A673 (cell line): ENCODE measurements at regions not wholly inside any gene's neighbourhood (a gene's known extent, or its start where the extent isn't known, plus 50 kb on each side); places are given as distances from the start of the nearest gene placed in this dataset.

ENCODE experiments used
- BruUV-seq: library from RNA; stranded (reverse); fragments of 400-500 nt; replicated peaks from 2 replicates; lab custom pipeline; 2021; lab: Mats Ljungman, UMichigan
- CTCF ChIA-PET: fragments of 300-600 bp; sonication (Branson Sonifier 250); formaldehyde crosslinking; loops from one replicate; lab custom pipeline; 2022; ENCODE audit warnings: antibody characterized with exemption; lab: Charles Lee
- POLR2A ChIA-PET: fragments of 300-600 bp; sonication (Branson Sonifier 250); formaldehyde crosslinking; loops from one replicate; lab custom pipeline; 2022; ENCODE audit warnings: antibody characterized with exemption; ENCODE audit not compliant: low non-redundant PET; lab: Charles Lee
- DNase-seq: peaks from one replicate; pipeline ENCODE4 v3.0.0-alpha.2; 2015; ENCODE audit warnings: low spot score
- H3K27ac ChIP-seq: fragments of 200-600 bp; sonication (generic); 2 replicates; pipeline ENCODE4 v1.5.1; 2016; ENCODE audit warnings: mixed run types, low read depth, mild to moderate bottlenecking, mixed read lengths, antibody characterized with exemption, low read length; ENCODE audit not compliant: poor library complexity, severe bottlenecking
- H3K27me3 ChIP-seq: fragments of 200-600 bp; sonication (generic); replicated peaks from 2 replicates; pipeline ENCODE4 v1.6.1; 2017; ENCODE audit warnings: mixed run types, low read depth, mild to moderate bottlenecking, mixed read lengths, antibody characterized with exemption, low read length; ENCODE audit not compliant: insufficient read depth, poor library complexity
- H3K36me3 ChIP-seq: fragments of 200-600 bp; sonication (generic); 2 replicates; pipeline ENCODE4 v1.6.1; 2016; ENCODE audit warnings: mixed run types, mild to moderate bottlenecking, mixed read lengths, antibody characterized with exemption, low read length; ENCODE audit not compliant: insufficient read depth, poor library complexity, severe bottlenecking
- H3K4me1 ChIP-seq: fragments of 200-600 bp; sonication (generic); 2 replicates; pipeline ENCODE4 v1.6.1; 2017; ENCODE audit warnings: mixed run types, mild to moderate bottlenecking, mixed read lengths, antibody characterized with exemption, low read length; ENCODE audit not compliant: insufficient read depth, poor library complexity, severe bottlenecking
- H3K4me3 ChIP-seq: fragments of 200-600 bp; sonication (generic); 2 replicates; pipeline ENCODE4 v1.5.1; 2016; ENCODE audit warnings: low read depth, mixed run types, mild to moderate bottlenecking, mixed read lengths, low read length; ENCODE audit not compliant: poor library complexity, severe bottlenecking
- H3K9me3 ChIP-seq: fragments of 200-600 bp; sonication (generic); 2 replicates; pipeline ENCODE4 v1.6.1; 2016; ENCODE audit warnings: mixed run types, low read depth, mild to moderate bottlenecking, mixed read lengths, antibody characterized with exemption, low read length; ENCODE audit not compliant: poor library complexity, severe bottlenecking
- EZH2 ChIP-seq: fragments of 200-600 bp; sonication (generic); IDR thresholded peaks from 2 replicates; pipeline ENCODE4 v1.6.1; 2017; ENCODE audit warnings: borderline replicate concordance, low read depth, mild to moderate bottlenecking, mixed read lengths, antibody characterized with exemption, low read length; ENCODE audit not compliant: poor library complexity, severe bottlenecking
- intact Hi-C: fragments of 100-400 bp; cut with micrococcal nuclease; formaldehyde crosslinking; loops from one replicate; pipeline ENCODE4 v1.10.0; 2022; ENCODE audit not compliant: unreplicated experiment
- TF ChIP-seq, protein P1 (sequence below): fragments of 300-800, 200-600 bp; sonication (generic); conservative IDR thresholded peaks from 2 replicates; pipeline ENCODE4 v1.5.1; 2017; ENCODE audit warnings: low read depth, mild to moderate bottlenecking, antibody characterized with exemption, low read length, moderate library complexity, mixed read lengths

DNA sequence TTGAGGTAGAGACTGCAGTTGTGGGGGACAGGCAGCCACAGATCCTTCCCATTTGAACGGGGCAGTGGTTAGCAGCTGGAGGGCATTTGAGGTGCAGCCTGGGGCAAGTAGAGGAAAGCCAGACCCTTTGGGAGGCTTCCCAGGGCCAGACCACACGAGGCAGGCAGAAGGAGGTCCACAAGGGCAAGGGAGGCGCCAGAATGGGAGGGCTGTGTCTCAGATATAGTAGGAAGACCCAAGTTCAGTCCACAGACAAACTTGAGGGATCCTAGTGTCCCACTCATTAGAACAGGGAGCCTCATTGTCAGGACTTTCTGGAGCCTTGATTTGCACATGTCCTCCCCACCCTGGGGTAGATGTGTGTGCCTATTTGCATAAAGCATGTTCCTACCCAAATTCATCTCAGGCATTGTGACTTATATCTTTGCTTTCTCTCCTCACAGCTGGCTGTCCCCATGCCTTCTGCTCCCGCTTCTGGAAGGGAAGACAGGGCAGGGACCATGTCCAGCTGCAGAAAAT is 166.0 kb downstream of the VEGFA start:
- no peaks in the 10 kb centered on the region for H3K36me3 ChIP-seq
- no peak overlapping the region for H3K4me3 ChIP-seq
- intact Hi-C loops: no loop called here
- ChIA-PET CTCF (no interaction called here), POLR2A (interaction anchor here (0.6 kb wide), 1 partner anchor 12 kb away, joined by 3 read pairs; no protein-coding TSS in a partner anchor)
- no peak for DNase-seq
- H3K27me3 ChIP-seq: no peaks in the 10 kb centered on the region
- no peaks in the 10 kb centered on the region for H3K4me1 ChIP-seq
- no peaks in the 10 kb centered on the region for H3K9me3 ChIP-seq
- TF ChIP-seq, protein P1, sequence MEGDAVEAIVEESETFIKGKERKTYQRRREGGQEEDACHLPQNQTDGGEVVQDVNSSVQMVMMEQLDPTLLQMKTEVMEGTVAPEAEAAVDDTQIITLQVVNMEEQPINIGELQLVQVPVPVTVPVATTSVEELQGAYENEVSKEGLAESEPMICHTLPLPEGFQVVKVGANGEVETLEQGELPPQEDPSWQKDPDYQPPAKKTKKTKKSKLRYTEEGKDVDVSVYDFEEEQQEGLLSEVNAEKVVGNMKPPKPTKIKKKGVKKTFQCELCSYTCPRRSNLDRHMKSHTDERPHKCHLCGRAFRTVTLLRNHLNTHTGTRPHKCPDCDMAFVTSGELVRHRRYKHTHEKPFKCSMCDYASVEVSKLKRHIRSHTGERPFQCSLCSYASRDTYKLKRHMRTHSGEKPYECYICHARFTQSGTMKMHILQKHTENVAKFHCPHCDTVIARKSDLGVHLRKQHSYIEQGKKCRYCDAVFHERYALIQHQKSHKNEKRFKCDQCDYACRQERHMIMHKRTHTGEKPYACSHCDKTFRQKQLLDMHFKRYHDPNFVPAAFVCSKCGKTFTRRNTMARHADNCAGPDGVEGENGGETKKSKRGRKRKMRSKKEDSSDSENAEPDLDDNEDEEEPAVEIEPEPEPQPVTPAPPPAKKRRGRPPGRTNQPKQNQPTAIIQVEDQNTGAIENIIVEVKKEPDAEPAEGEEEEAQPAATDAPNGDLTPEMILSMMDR: no peak
- TF ChIP-seq EZH2: no peak
- BruUV-seq: no TSS peak
- H3K27ac ChIP-seq: no peak overlapping the region

DNA sequence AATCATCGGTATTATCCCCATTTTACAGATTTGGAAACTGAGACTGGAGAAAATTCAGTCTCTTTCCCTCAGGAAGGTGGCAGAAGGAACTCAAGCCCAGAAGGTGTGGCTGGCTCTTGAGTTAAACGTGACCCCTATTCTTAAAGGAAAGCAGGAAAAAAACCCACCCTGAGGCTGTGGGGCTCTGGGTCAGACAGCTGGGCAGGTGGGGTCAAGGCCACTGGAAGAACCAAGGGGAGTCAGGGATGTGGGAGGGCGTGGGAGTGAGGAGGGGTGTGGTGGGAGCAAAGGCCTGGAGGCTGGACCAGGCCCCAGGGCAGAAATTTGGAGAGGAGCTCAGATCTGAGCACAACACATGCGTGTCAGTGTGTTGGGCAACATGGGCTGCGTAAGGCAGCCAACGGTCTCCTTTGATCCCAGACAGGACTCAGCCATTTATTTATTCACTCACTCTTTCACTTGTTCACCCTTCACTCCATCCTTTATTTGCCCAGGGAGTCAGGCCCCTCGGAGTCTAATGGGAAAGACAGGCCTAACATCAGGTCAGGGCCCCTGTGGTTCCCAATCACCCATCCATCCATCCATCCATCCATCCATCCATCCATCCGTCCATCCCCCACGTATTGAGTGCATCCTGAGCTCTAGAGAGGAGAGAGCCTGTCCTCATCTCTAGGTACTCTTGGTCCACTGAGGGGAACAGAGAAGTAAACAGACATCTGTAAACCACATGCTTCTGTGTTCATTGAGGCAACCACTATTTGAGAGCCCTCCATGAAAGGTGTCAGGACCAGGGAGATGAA is 165.0 kb downstream of the VEGFA start:
- ChIA-PET CTCF (interaction anchor here (0.6 kb wide), 1 partner anchor 237 kb away, joined by 3 read pairs; no protein-coding TSS in a partner anchor), POLR2A (interaction anchor here (0.6 kb wide), 1 partner anchor 11 kb away, joined by 3 read pairs; no protein-coding TSS in a partner anchor)
- Histone ChIP-seq H3K4me3 (no peak overlapping the region), H3K9me3 (no peaks in the 10 kb centered on the region), H3K36me3 (no peaks in the 10 kb centered on the region), H3K4me1 (no peaks in the 10 kb centered on the region), H3K27ac (no peak overlapping the region), H3K27me3 (no peaks in the 10 kb centered on the region)
- BruUV-seq: no TSS peak
- intact Hi-C loops: no loop called here
- TF ChIP-seq, protein P1: no peak
- TF ChIP-seq EZH2: no peak
- no peak for DNase-seq

DNA sequence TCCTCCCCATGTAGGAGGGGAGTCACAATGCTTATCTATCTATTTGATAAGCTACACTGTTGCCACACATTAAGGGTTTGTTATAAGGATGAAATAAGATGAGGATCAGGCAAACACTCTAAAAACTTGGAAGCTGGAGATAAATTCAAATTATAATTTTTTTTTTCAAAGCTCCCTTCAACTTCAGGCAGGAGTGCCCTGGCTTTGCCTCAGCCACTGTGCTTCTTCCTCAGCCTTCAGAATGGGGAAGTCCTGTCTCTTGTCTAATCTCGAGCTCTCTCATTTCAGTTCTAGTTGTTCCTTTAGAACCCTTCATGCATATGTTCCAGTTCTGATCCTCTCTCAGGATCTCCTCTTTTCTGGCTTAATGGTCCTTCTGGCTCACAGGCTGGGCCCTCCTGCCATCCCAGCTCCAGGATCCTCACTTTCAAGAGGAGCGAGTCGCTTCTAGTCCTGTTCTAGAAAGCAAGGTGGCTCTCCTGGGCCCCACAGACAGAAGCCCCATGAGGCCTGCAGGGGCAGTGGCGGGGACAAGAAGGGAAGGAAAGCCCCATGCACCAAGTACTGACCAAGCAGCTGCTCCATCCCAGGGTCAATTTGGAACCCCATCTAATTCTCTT is 164.3 kb downstream of the VEGFA start:
- intact Hi-C loops: no loop called here
- no peak for DNase-seq
- POLR2A ChIA-PET: no interaction called here
- Histone ChIP-seq H3K27ac (no peak overlapping the region), H3K4me1 (no peaks in the 10 kb centered on the region), H3K36me3 (no peaks in the 10 kb centered on the region), H3K9me3 (no peaks in the 10 kb centered on the region), H3K4me3 (no peak overlapping the region), H3K27me3 (no peaks in the 10 kb centered on the region)
- TF ChIP-seq, protein P1: no peak
- no peak for TF ChIP-seq EZH2
- CTCF ChIA-PET: no interaction called here
- no TSS peak for BruUV-seq
